Esophagus muscularis mucosa (tissue), 4 donors: ENCODE measurements at regions not wholly inside any gene's neighbourhood (a gene's known extent, or its start where the extent isn't known, plus 50 kb on each side); places are given as distances from the start of the nearest gene placed in this dataset.

Source experiments
- DNase-seq: peaks from one replicate; pipeline ENCODE4 v3.0.0-alpha.2; 2017; ENCODE audit errors: extremely low spot score
- H3K27ac ChIP-seq, 4 donors: fragments of 200-600 bp; sonication (generic); replicated peaks in 1 of 4; 1 replicate in 3 of 4; 2 replicates in 1 of 4; pipeline ENCODE4 v1.5.1; 2016 to 2019; ENCODE audit warnings: mild to moderate bottlenecking in 1 of 4
- H3K27me3 ChIP-seq, 4 donors: fragments of 200-600 bp; sonication (generic); one replicate each; pipeline versions ENCODE4 v1.5.1 to v1.6.0; 2016 to 2019
- H3K36me3 ChIP-seq, 4 donors: fragments of 200-600 bp; sonication (generic); one replicate each; pipeline ENCODE4 v1.5.1; 2016 to 2019
- H3K4me1 ChIP-seq, 4 donors: fragments of 200-600 bp; sonication (generic); one replicate each; pipeline ENCODE4 v1.5.1; 2016 to 2019
- H3K4me3 ChIP-seq, 4 donors: fragments of 200-600 bp; sonication (generic); 1 replicate in 2 of 4; 2 replicates in 2 of 4; pipeline ENCODE4 v1.5.1; 2016 to 2019; ENCODE audit warnings: mild to moderate bottlenecking in 4 of 4, moderate library complexity in 1 of 4
- H3K9me3 ChIP-seq, 4 donors: fragments of 200-600 bp; sonication (generic); 1 replicate in 3 of 4; 2 replicates in 1 of 4; pipeline ENCODE4 v1.5.1; 2016 to 2019
- CTCF ChIP-seq, 3 experiments: fragments of 200-600 bp in 2 of 3; fragments of 450-650 bp in 1 of 3; sonication (generic) in 2 of 3; IDR thresholded peaks; one replicate each; pipeline ENCODE4 v1.5.1; 2017 to 2019; ENCODE audit warnings: antibody characterized with exemption in 3 of 3, mild to moderate bottlenecking in 2 of 3, moderate library complexity in 1 of 3
- EP300 ChIP-seq: sonication (generic); formaldehyde crosslinking; IDR thresholded peaks from one replicate; pipeline ENCODE4 v1.6.1; 2017; ENCODE audit warnings: antibody characterized with exemption
- POLR2A ChIP-seq: fragments of 450-650 bp; IDR thresholded peaks from one replicate; pipeline ENCODE4 v1.6.1; 2017; ENCODE audit warnings: antibody characterized with exemption, moderate library complexity, mild to moderate bottlenecking, low read depth
- POLR2AphosphoS5 ChIP-seq, 2 donors: sonication (generic); formaldehyde crosslinking; IDR thresholded peaks; one replicate each; pipeline ENCODE4 v1.6.1; 2017; ENCODE audit warnings: antibody characterized with exemption in 2 of 2
- WGBS: methylation state at CpG from one replicate; pipeline ENCODE4 v1.1.5; 2018; 5-methylcytosine and 5-hydroxymethylcytosine counted together
- intact Hi-C: fragments of 100-400 bp; cut with DNase I; formaldehyde crosslinking; loops from one replicate; pipeline ENCODE4 v1.15.1; 2023

GRCh38 chrX:113651306-113651705 lies 810.7 kb upstream of the AMOT start:
- no peak overlapping the region for H3K27ac ChIP-seq
- no peak overlapping the region for H3K4me3 ChIP-seq
- TF ChIP-seq POLR2A = no peak
- no peak for TF ChIP-seq CTCF (IDR thresholded peaks at IDR 0.05)
- TF ChIP-seq EP300 = no peak
- no peak for TF ChIP-seq POLR2AphosphoS5 (IDR thresholded peaks at IDR 0.05)
- H3K4me1 ChIP-seq = no peaks in the 10 kb centered on the region
- no peaks in the 10 kb centered on the region for H3K27me3 ChIP-seq
- intact Hi-C loops = no loop called here
- H3K9me3 ChIP-seq = no peaks in the 10 kb centered on the region
- no peak for DNase-seq
- WGBS = 67% methylated on average over 2 of the region's 2 CpGs
- H3K36me3 ChIP-seq = no peaks in the 10 kb centered on the region

- WGBS = 76% methylated on average over 3 of the region's 3 CpGs
- no peaks in the 10 kb centered on the region for H3K36me3 ChIP-seq
- H3K27ac ChIP-seq = no peak overlapping the region
- H3K4me1 ChIP-seq = no peaks in the 10 kb centered on the region
- no peak for DNase-seq
- no peaks in the 10 kb centered on the region for H3K27me3 ChIP-seq
- TF ChIP-seq POLR2AphosphoS5 (IDR thresholded peaks at IDR 0.05) (no peak), CTCF (IDR thresholded peaks at IDR 0.05) (no peak), POLR2A (no peak), EP300 (no peak)
- H3K9me3 ChIP-seq = no peaks in the 10 kb centered on the region
- intact Hi-C loops = no loop called here
- no peak overlapping the region for H3K4me3 ChIP-seq
Observed at GRCh38 chrX:113644426-113644825, 803.8 kb upstream of the AMOT start.

GRCh38 chrX:113634565-113634964 lies 793.9 kb upstream of the AMOT start:
- Histone ChIP-seq H3K4me1 (no peaks in the 10 kb centered on the region), H3K27ac (no peak overlapping the region), H3K27me3 (no peaks in the 10 kb centered on the region), H3K4me3 (no peak overlapping the region), H3K36me3 (no peaks in the 10 kb centered on the region), H3K9me3 (no peaks in the 10 kb centered on the region)
- no peak for TF ChIP-seq CTCF (IDR thresholded peaks at IDR 0.05)
- TF ChIP-seq POLR2A = no peak
- TF ChIP-seq EP300 = no peak
- TF ChIP-seq POLR2AphosphoS5 (IDR thresholded peaks at IDR 0.05) = no peak
- intact Hi-C loops = no loop called here
- WGBS = 60% methylated on average over 2 of the region's 2 CpGs
- DNase-seq = no peak

GRCh38 chrX:113629326-113629725 lies 788.7 kb upstream of the AMOT start:
- intact Hi-C loops = no loop called here
- Histone ChIP-seq H3K4me1 (no peaks in the 10 kb centered on the region), H3K27me3 (peaks cover 0 to 4% (median 0%) of the 10 kb centered on the region in 4 donors), H3K36me3 (no peaks in the 10 kb centered on the region), H3K4me3 (no peak overlapping the region), H3K27ac (no peak overlapping the region), H3K9me3 (peaks cover 0 to 2% (median 0%) of the 10 kb centered on the region in 4 donors)
- no peak for TF ChIP-seq EP300
- TF ChIP-seq POLR2A = no peak
- no peak for TF ChIP-seq CTCF (IDR thresholded peaks at IDR 0.05)
- no peak for TF ChIP-seq POLR2AphosphoS5 (IDR thresholded peaks at IDR 0.05)
- no peak for DNase-seq
- 67% methylated on average over 3 of the region's 3 CpGs for WGBS

GRCh38 chrX:113594123-113594841 lies 753.7 kb upstream of the AMOT start:
- DNase-seq = no peak
- Histone ChIP-seq H3K4me1 (no peaks in the 10 kb centered on the region), H3K4me3 (no peak overlapping the region), H3K27ac (no peak overlapping the region), H3K27me3 (no peaks in the 10 kb centered on the region), H3K9me3 (peaks cover 0 to 4% (median 0%) of the 10 kb centered on the region in 4 donors), H3K36me3 (no peaks in the 10 kb centered on the region)
- 79% methylated on average over 6 of the region's 6 CpGs for WGBS
- TF ChIP-seq POLR2AphosphoS5 (IDR thresholded peaks at IDR 0.05) = no peak
- no peak for TF ChIP-seq CTCF (IDR thresholded peaks at IDR 0.05)
- no peak for TF ChIP-seq EP300
- TF ChIP-seq POLR2A = no peak
- intact Hi-C loops = no loop called here
